ENCODE measurements at regions not wholly inside any gene's neighbourhood (a gene's known extent, or its start where the extent isn't known, plus 50 kb on each side); places are given as distances from the start of the nearest gene placed in this dataset.

DNA sequence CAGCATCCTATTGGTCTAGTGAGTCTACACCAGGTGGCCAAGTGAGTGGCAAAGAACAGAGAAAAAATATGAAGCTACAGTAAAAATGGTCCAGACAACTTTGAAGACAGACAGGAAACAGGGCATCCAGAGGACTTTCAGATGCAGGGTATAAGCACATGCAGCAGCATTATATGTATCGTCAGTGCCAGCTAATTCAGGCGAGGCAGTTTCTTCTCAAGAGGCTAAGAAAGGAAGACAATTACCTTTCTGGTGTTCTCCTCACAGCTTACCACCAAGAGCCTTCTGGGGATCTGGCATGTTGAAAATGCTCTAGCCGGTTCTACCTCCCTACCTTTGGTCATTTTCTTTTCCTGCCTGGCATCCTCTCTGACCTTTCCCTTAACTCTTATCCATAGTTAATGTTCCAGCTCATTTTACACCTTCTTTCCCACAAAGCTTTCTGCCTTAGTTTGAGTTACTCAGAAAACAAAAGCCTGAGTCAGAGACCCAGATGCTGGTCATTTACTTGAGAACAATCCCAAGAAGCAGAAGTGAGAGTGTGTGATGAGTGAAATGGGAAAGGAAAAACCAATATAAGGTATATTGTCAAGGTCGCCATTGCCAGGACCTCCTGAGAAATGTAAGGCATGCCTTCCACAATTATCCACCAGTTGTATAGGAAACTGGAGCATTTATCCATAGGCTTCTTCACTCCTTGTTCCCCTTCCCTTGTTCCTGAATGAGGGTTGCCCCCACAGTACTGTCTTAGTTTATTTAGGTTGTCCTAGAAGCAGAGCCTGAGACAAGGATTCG, 444.1 kb downstream of the PLPP3 start:
- TF ChIP-seq CTCF (IDR thresholded peaks at IDR 0.05; ENCODE audit: low read depth, low read length) = no peak
- H3K4me3 ChIP-seq (ENCODE audit: low read depth, low read length) = no peak overlapping the region
- DNase-seq = no peak

DNA sequence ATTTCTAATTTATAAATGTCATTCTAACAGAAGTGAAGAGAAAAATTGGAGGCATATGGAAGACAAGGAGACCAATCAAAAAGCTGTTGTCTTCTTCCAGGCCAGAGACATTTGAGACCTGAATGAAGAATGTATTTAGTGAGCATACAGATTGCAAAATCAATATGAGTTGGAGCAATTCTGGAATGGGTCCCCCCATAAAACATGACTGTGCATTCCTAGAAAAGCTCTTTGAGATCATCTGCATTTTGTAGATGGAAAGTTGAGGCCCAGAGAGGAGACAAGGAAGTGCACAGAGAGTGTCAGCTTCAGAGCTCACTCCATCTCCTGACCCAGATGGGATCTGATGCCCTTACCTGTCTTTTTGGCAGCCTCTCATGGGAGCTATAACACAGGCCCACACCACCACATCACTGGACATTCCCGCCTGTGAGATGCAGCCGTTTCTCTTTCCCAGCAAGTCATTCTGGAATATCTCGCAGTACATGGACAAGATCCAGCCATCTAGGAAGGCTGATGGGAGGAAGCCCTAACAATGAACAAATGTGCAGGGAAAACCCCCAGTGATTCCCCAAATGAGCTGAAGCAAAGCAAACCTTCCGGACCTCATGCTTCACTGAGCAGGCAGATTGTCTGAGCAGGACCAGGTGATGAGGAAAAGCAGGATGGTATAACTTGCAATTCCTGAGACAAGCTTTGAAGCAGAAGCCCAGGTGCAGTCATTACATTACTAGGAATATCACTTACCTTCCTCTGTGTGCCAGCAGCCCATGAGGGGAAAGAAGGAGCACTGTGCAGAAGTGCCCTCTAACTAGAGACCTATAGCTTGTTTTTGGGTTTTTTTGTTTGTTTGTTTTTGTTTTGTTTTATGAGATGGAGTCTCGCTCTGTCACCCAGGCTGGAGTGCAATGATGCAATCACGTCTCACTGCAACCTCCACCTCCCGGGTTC, 445.6 kb downstream of the PLPP3 start:
- no peak for TF ChIP-seq CTCF (IDR thresholded peaks at IDR 0.05; ENCODE audit: low read depth, low read length)
- H3K9me3 ChIP-seq = no peaks in the 10 kb centered on the region
- H3K36me3 ChIP-seq = no peaks in the 10 kb centered on the region
- no peaks in the 10 kb centered on the region for H3K27me3 ChIP-seq
- no peak for DNase-seq
- no peaks in the 10 kb centered on the region for H3K4me1 ChIP-seq
- H3K4me3 ChIP-seq (ENCODE audit: low read depth, low read length) = no peak overlapping the region

More for the DNA sequence above, 444.1 kb downstream of the PLPP3 start:
- H3K9me3 ChIP-seq = no peaks in the 10 kb centered on the region
- H3K27me3 ChIP-seq = no peaks in the 10 kb centered on the region
- no peaks in the 10 kb centered on the region for H3K4me1 ChIP-seq
- no peaks in the 10 kb centered on the region for H3K36me3 ChIP-seq

- no peak for DNase-seq
- no peaks in the 10 kb centered on the region for H3K27me3 ChIP-seq
- no peaks in the 10 kb centered on the region for H3K36me3 ChIP-seq
- no peaks in the 10 kb centered on the region for H3K4me1 ChIP-seq
- TF ChIP-seq CTCF (IDR thresholded peaks at IDR 0.05; ENCODE audit: low read depth, low read length) = no peak
- no peaks in the 10 kb centered on the region for H3K9me3 ChIP-seq
- H3K4me3 ChIP-seq (ENCODE audit: low read depth, low read length) = no peak overlapping the region
Measured at GRCh38 chr1:56132520-56132919, 446.8 kb downstream of the PLPP3 start.

DNA sequence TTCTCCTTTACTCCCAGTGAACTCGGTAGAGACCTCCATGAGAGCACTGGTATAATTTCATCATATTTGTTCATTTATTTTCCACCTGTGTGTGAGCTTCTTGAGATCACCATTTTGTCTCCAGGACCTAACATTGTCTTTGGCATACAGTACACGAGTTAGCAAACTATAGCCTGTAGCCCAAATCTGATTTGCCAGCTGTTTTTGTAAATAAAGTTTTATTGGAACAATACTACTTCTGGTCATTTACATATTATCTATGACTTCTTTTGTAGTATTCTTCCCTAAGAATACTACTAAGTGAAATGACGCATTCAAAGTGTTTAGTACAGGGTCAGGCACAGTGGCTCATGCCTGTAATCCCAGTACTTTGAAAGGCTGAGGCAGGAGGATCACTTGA, 449.5 kb downstream of the PLPP3 start:
- Histone ChIP-seq H3K9me3 (no peaks in the 10 kb centered on the region), H3K4me1 (no peaks in the 10 kb centered on the region), H3K27me3 (no peaks in the 10 kb centered on the region), H3K36me3 (no peaks in the 10 kb centered on the region), H3K4me3 (ENCODE audit: low read depth, low read length) (no peak overlapping the region)
- DNase-seq = no peak
- TF ChIP-seq CTCF (IDR thresholded peaks at IDR 0.05; ENCODE audit: low read depth, low read length) = no peak

GRCh38 chr1:56125316-56125715, 454.0 kb downstream of the PLPP3 start:
- Histone ChIP-seq H3K4me3 (ENCODE audit: low read depth, low read length) (no peak overlapping the region), H3K36me3 (no peaks in the 10 kb centered on the region), H3K27me3 (no peaks in the 10 kb centered on the region), H3K9me3 (no peaks in the 10 kb centered on the region), H3K4me1 (no peaks in the 10 kb centered on the region)
- no peak for TF ChIP-seq CTCF (IDR thresholded peaks at IDR 0.05; ENCODE audit: low read depth, low read length)
- DNase-seq = no peak
